HG03354 (cell line): ENCODE measurements at regions not wholly inside any gene's neighbourhood (a gene's known extent, or its start where the extent isn't known, plus 50 kb on each side); places are given as distances from the start of the nearest gene placed in this dataset.
"Not testable (repeated sequence)": the region's sequence is repeated elsewhere in the genome, so short reads cannot be mapped to it uniquely, and the experiment has no call there.

ENCODE experiments used
- ATAC-seq: cut with Tn5 transposase; IDR thresholded peaks from one replicate; pipeline ENCODE4 v1.9.1; 2021; ENCODE audit warnings: mild to moderate bottlenecking; ENCODE audit not compliant: unreplicated experiment, poor library complexity, severe bottlenecking

DNA sequence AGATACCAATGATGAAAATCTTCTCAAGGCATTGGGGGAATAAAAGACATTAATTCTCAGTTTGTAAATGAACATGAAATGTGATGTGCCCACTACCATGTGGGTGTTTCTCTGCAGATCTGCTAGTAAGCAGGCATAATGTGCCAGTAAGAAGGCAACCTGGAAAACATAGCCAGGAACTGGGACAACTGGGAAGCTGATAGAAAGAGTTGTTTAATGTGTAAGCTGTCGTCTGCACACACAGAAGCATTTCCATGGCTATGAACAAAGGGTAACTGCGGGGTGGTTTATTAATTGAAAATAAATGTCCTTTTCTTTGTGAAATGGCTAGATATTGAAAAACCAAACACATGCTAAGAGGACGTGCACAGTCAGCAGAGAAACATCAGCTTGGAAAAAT, 52.0 kb downstream of the ZC3H11B start:
- no peak for ATAC-seq

DNA sequence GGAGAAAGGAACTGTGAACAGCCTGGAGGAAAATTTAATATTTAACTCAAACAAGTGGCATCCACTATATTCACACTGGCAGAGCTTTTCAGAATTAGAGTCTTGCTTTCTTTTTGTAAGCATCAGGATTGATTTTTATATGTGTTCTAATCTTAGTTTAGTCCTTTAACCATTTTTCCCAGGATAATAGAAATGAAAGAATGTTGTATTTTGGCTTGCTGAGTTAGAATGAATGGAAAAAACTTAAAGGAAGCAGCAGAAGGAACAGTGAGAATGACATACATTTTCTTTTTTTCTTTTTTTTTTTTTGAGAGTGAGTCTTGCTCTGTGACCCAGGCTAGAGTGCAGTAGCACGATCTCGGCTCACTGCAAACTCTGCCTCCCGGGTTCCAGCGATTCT, 53.0 kb downstream of the ZC3H11B start:
- ATAC-seq: no peak

GRCh38 chr1:219555806-219556205, 57.1 kb downstream of the ZC3H11B start:
- no peak for ATAC-seq

DNA sequence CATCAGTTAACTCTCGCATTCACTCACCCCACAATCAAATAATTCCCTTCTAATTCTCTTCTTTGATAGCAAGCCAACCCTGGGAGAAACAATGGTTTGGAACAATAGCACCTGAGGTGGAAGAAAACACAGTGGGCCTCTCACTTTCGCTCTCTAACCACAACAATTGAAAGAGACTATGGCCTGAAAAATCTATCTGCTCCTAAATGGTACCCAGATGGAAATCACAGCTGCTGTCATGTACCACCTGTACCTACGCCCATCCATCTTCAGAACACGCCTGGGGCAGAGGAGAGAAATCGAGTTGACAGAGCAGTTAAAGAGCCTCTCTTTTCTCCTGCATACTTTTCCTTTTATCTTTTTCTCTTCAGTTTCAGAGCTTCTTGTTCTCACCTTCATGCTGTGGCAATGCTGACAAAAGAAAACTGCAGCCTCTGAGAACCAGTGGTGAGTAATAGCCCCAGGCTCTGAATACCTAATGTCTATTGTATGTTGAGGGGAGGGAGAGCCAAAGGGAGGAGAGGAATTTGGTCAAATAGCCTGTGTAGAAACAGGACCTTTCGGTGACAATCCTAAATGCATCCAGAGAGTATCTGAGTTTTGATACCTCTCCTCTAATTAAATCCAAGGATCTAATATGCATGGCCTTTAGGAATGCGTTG, 57.7 kb downstream of the ZC3H11B start:
- ATAC-seq: no peak

DNA sequence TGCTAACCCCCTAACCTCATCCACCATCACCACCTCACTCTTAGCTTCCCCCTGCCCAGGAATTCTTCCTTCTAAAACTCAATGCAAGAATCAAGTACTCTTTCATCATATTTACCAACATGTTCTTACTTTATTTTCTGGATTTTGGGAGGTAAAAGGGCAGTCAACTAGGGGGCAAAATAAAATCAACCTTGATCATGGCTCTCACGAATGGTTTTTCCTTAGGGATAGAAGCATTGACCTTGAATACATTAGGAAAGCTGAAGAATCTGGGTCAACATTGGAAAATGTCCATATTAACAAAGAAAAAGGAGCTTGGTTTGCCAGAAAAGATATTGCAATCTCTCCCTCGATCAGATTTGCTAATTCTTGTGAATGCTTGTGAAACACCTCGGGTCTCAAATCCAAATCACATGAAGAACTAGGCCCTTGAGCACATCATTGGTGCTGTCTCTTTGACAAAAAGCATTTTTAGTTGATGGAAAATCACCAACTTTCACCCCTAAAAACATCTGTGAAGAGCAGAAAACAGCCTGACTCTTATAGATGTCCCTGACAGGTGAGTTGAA, 58.9 kb downstream of the ZC3H11B start:
- no peak for ATAC-seq

DNA sequence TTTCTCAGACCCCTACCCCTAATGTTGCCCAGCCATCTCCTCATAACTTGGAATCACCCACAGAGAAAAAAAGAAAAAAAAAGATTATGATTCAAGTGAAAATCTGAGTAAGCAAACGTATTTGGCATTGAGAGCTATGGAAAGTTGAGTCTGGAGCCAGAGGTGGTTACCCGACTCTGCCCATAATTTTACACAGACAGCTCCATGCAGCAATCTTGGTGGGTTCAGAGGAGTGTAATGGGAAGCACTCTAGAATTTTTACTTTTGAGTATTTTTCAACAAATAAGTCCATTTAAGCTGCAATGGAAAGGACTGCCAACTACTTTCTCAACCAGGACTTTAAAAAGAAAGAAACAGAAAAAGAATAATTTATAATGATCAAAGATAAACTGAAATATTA, 62.7 kb downstream of the ZC3H11B start:
- no peak for ATAC-seq

DNA sequence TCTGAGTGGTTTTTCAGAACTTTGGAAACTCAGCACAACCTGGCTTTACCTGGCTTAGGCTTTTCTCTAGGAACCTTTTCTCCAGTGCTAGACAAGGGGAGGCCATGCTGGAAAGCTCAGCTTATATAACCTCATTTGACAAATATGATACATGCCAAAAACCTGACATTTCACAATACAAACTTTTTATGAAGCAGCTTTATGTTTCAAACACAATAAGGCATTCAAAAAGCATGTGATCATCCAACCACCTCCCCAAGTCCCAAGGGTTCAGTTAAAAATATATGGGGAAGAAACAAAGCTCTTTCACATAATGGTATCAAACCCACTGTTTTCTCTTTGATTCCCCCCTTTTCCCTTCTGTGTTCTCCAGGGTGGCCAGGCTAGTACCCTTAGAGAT, 63.7 kb downstream of the ZC3H11B start:
- no peak for ATAC-seq

GRCh38 chr1:219548386-219548785, 64.5 kb downstream of the ZC3H11B start:
- no peak for ATAC-seq

- ATAC-seq: not testable (repeated sequence)
Observed at GRCh38 chr1:219545756-219546155, 67.1 kb downstream of the ZC3H11B start.

DNA sequence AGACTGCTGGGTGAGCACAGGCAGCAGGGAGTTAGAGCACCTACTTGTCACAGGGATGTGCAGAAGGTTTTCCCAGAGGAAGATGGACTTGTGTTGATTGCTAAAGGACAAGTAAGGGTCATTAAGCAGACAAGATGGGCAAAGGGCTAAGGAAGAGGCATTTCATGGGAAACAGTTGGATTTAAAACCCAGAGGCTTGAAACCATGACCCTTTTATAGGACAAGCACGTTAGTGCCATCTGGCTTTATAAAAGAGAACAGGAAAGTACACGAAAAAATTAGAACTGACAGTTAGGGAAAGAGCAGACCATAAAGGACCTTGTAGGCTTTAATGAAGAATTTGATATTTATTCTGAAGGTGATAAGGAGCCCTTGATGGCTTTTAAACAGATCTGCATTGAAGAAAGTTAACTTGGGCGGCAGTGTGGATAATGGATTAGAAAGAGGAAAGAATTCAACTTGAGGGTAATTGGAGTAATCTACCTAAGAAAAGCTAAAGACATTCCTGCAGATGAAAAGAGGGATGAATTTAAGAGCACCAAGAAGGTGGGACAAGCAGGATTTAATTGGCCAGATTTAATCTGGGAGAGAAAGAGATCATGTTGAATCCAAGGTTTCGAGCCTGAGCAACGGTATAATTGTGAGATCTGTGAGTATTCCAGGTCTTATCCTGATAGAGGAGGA, 68.6 kb downstream of the ZC3H11B start:
- no peak for ATAC-seq

DNA sequence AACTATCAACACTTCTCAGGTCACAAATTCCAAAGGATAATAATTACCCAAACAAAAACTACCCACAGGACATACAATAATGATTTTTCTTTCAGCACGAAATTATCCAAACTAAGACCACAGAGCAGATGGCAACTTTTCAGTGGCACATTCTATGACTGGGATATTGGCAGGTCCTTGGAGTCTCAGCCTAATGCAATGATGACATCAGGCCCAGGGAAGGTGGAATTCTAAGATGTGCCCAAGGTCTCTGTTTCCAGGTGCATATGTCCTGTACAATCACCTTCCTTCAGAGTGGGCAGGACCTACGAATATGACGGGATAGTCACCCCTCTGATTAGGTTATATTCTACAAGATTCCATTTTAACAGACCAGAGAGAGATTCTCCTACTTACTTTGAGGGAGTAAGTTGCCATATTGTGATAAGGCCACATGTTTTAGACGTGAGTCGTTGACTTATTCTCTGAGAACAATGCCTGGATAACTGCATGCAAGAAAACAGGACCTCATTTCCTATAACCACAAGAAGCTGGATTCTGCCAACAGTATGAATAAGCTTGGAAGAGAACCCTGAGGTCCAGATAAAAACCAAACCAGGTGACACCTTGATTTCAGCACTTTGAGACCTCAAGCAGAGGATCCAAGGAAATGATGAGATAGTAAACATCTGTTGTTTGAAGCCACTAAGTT, 69.9 kb downstream of the ZC3H11B start:
- ATAC-seq: no peak

GRCh38 chr1:219541946-219542345, 71.0 kb downstream of the ZC3H11B start:
- no peak for ATAC-seq

- ATAC-seq: no peak
Observed at GRCh38 chr1:219539645-219540254, 73.2 kb downstream of the ZC3H11B start.

- no peak for ATAC-seq
Observed at GRCh38 chr1:219538886-219539285, 74.0 kb downstream of the ZC3H11B start.

DNA sequence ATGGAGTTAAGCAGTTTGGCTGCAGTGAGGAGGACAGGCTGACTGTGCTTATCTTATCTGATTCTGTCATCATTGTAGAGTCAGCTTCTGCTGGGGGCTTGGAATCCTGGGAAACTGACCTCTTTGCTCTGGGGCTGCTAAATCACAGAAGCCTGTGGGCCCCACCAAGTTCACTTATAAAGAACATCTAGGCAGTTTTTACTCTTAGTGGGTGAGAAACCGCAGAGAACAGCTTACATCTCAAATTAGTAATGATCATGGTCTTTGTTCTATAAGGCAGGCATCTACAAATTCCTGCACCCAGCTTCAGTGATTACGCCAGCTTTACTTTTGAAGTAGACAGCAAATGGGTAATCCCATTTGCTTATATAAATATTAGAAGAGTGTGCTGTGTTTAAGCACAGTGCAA, 75.7 kb downstream of the ZC3H11B start:
- ATAC-seq: no peak

DNA sequence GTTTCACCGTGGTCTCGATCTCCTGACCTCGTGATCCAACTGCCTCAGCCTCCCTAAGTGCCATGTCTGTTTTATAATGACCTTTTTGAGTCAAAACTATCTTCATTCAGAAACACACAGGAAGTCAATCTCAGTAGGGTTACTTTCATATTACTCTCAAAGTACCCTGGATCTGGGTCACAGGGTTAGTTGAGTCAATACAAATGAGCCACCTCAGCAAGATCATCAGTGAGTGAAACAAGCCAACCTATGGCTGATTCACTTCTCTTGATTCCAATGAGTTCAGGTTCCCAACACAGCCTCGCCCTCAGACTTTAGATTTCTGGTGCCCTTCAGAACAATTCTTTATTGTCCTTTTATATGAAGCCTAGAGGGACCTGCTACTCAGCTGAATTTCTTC, 76.9 kb downstream of the ZC3H11B start:
- no peak for ATAC-seq

DNA sequence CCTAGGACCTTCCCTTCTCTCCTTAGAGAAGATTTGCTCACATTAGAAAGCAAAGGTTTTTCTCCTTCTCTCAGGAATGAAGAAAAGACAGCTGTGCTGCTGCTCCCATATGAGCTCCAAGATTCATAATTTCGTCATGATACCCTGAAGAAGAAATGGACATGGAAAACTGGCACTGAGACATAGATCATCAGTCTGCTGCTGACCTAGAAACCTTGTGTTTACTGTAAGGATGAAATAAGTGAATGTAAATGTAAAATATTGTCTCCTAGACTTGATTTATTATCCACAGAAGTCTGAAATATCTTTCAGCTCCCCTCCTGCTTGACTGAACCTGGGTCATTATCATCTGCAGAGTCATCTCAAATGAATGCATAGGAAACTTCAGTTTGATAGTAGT, 77.9 kb downstream of the ZC3H11B start:
- ATAC-seq: no peak

GRCh38 chr1:219533280-219533679, 79.6 kb downstream of the ZC3H11B start:
- no peak for ATAC-seq

- ATAC-seq: no peak
Observed at GRCh38 chr1:219529116-219529515, 83.8 kb downstream of the ZC3H11B start.

GRCh38 chr1:219528633-219529032, 84.3 kb downstream of the ZC3H11B start:
- ATAC-seq: no peak
